ENCODE measurements at regions not wholly inside any gene's neighbourhood (a gene's known extent, or its start where the extent isn't known, plus 50 kb on each side); places are given as distances from the start of the nearest gene placed in this dataset.

- TF ChIP-seq CTCF (IDR thresholded peaks at IDR 0.05) (no peak), EZH2 (IDR thresholded peaks at IDR 0.05; ENCODE audit: borderline replicate concordance, insufficient read depth, low read depth, low read length, poor library complexity, severe bottlenecking) (no peak)
These were observed 129.1 kb downstream of the MSL3 start for GRCh38 chrX:11887175-11887574.
